GM19438 (cell line): ENCODE measurements at regions not wholly inside any gene's neighbourhood (a gene's known extent, or its start where the extent isn't known, plus 50 kb on each side); places are given as distances from the start of the nearest gene placed in this dataset.

Experiments used
- ATAC-seq: cut with Tn5 transposase; IDR thresholded peaks from one replicate; pipeline ENCODE4 v1.9.1; 2021; ENCODE audit warnings: low read depth; ENCODE audit not compliant: unreplicated experiment

- ATAC-seq, result no peak
Observed at GRCh38 chr11:37598381-37598780, 1000.3 kb upstream of the RAG2 start.

- no peak for ATAC-seq
Observed at GRCh38 chr11:37597776-37598175, 999.7 kb upstream of the RAG2 start.

- ATAC-seq, result no peak
Observed at GRCh38 chr11:37595845-37596244, 997.8 kb upstream of the RAG2 start.

GRCh38 chr11:37574361-37574760, 976.3 kb upstream of the RAG2 start:
- no peak for ATAC-seq

- ATAC-seq, result no peak
Observed at GRCh38 chr11:37572491-37573171, 974.6 kb upstream of the RAG2 start.

GRCh38 chr11:37571246-37571645, 973.2 kb upstream of the RAG2 start:
- ATAC-seq, result no peak

- ATAC-seq, result no peak
Observed at GRCh38 chr11:37560991-37561390, 963.0 kb upstream of the RAG2 start.

- ATAC-seq, result no peak
Observed at GRCh38 chr11:37560346-37560745, 962.3 kb upstream of the RAG2 start.

GRCh38 chr11:37558619-37559210, 960.7 kb upstream of the RAG2 start:
- ATAC-seq, result no peak

- no peak for ATAC-seq
Observed at GRCh38 chr11:37557990-37558389, 960.0 kb upstream of the RAG2 start.

- ATAC-seq, result no peak
Observed at GRCh38 chr11:37552284-37552683, 954.2 kb upstream of the RAG2 start.

GRCh38 chr11:37544491-37544890, 946.5 kb upstream of the RAG2 start:
- no peak for ATAC-seq

- no peak for ATAC-seq
Observed at GRCh38 chr11:37533830-37534229, 935.8 kb upstream of the RAG2 start.

- ATAC-seq, result no peak
Observed at GRCh38 chr11:37533087-37533486, 935.1 kb upstream of the RAG2 start.

- no peak for ATAC-seq
Observed at GRCh38 chr11:37532271-37532670, 934.2 kb upstream of the RAG2 start.

- ATAC-seq, result no peak
Observed at GRCh38 chr11:37527545-37527944, 929.5 kb upstream of the RAG2 start.

- ATAC-seq, result no peak
Observed at GRCh38 chr11:37525336-37525735, 927.3 kb upstream of the RAG2 start.

GRCh38 chr11:37519781-37520180, 921.7 kb upstream of the RAG2 start:
- ATAC-seq, result no peak

GRCh38 chr11:37512156-37512780, 914.2 kb upstream of the RAG2 start:
- ATAC-seq, result no peak

- no peak for ATAC-seq
Observed at GRCh38 chr11:37511425-37511933, 913.4 kb upstream of the RAG2 start.

- ATAC-seq, result no peak
Observed at GRCh38 chr11:37509506-37509905, 911.5 kb upstream of the RAG2 start.

GRCh38 chr11:37506531-37506930, 908.5 kb upstream of the RAG2 start:
- no peak for ATAC-seq
